LNCAP (cell line): ENCODE measurements at regions not wholly inside any gene's neighbourhood (a gene's known extent, or its start where the extent isn't known, plus 50 kb on each side); places are given as distances from the start of the nearest gene placed in this dataset.

ENCODE experiments used
- CTCF ChIP-seq: fragments of 450-650 bp; IDR thresholded peaks from 2 replicates; pipeline ENCODE4 v1.5.1; 2017; ENCODE audit warnings: mild to moderate bottlenecking

DNA sequence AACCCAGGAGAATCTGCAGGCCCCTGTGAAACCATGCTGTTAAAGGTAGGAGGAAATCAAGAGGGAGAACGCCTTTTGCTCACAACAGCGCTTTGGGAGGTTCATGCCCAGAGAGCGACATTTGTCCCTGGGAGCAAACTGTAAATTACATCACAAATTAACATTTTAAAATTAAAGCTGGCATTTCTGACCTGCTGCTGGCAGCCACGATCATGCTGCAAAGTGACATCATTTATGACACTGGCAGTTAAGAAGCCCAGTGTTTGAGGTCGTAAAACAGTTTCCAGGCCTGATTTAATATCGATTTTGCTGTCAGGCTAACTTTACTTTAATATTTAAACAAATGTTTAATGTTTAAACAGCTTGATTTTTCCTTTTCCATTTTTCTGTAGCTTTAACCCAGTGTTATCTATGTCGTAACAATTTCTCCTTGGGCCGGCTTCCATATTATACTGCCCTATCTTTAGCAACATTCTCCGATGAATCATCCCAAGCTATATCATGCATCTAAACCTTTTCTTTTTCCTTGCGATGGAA lies 86.5 kb upstream of the NPVF start:
- no peak for TF ChIP-seq CTCF

DNA sequence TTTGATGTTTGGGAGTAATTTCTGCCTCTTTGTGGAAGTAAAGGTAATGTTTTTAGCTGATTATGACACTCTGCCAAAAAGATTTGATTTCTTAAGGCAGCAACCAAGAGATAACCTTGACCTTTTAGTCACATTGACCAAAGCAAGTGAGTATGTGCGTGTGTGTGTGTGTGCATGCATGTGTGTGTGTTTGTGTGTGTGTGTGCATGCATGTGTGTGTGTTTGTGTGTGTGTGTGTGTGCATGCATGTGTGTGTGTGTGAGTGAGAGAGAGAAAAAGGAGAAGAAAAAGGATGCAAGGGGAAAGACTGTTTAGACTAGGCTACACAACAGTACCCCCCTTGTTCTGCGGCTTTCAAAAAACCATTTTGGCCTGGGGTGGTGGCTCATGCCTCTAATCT lies 88.1 kb upstream of the NPVF start:
- no peak for TF ChIP-seq CTCF

DNA sequence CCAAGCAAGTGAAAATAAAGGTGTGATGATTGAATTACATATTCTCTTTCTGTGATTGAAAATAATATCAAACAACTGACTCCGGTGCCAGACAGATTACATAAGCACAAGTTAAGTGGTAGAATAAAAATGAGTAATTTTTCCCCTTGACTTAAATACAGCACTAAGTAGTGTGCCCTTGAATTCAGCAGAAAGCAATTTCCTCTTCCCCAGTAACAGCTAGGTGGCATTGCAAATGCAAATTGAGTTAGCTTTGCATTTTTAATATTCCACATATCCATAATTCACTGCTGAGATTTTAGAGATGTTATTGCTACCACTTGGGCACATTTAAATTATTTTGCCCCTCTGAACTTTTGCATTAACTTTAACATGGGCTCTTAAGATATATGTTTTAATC lies 89.8 kb upstream of the NPVF start:
- peak; percentile 39; the same call in 1 of the 2 replicates for TF ChIP-seq CTCF

GRCh38 chr7:25319707-25320106 lies 91.4 kb upstream of the NPVF start:
- no peak for TF ChIP-seq CTCF

GRCh38 chr7:25320791-25321190 lies 92.5 kb upstream of the NPVF start:
- TF ChIP-seq CTCF, result no peak

DNA sequence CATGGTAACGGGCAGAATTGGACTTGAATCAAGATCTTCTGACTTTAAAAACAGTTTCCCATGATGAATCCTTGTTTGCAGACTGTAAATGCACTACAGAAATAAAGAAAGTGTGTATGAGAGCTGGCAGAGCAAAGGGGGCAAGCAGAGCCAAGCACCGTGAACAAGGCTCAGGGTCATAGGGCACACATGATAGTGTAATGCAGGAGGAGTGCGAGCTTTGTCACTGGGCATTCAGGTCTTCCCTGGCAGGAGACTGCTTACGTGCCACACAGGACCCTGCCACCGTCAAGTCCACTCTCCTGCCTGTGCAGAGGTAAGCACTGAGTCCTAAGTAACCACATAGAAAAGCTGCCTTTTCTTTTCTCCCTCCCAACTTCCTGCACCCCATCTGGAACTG lies 93.1 kb upstream of the NPVF start:
- no peak for TF ChIP-seq CTCF

GRCh38 chr7:25322473-25322872 lies 94.2 kb upstream of the NPVF start:
- no peak for TF ChIP-seq CTCF

DNA sequence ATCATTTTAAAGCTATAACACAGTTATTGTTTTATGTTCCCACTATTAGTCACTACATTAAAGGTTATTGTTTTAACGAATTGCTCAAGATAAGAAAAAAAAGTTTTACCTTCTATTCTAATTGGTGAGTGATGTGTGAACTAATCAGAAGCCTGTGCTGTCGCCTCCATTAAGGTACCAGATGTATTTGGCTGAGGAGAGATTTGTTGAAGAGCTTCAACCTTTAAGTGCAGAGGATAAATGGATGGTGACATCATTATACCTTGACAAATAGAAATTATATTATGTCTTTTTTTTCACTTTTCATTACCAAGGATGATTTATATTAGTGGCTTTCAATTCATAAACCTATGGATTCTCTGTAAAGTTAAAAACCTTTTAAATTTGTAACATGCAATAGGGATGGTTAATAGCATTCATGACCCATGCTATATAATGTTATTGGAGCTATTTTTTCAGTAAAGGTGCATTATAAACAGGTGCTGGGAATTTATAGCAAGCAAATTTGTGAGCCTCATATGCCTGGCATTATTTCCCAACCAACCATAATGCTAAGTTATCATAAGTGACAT lies 97.0 kb upstream of the NPVF start:
- TF ChIP-seq CTCF, result no peak
